T-helper 1 cell (primary cell): ENCODE measurements at regions not wholly inside any gene's neighbourhood (a gene's known extent, or its start where the extent isn't known, plus 50 kb on each side); places are given as distances from the start of the nearest gene placed in this dataset.

Experiments
- DNase-seq, 5 donors: peaks; one replicate each; pipeline ENCODE4 v3.0.0-alpha.2; 2012 to 2020

- no peak for DNase-seq
Observed at GRCh38 chr16:73798471-73798870, 498.1 kb upstream of the PSMD7 start.

- no peak for DNase-seq
Observed at GRCh38 chr16:73797115-73797514, 499.5 kb upstream of the PSMD7 start.

- no peak for DNase-seq
Observed at GRCh38 chr16:73796241-73796640, 500.4 kb upstream of the PSMD7 start.

GRCh38 chr16:73794994-73795393 is 501.6 kb upstream of the PSMD7 start:
- no peak for DNase-seq

- no peak for DNase-seq
Observed at GRCh38 chr16:73793871-73794437, 502.7 kb upstream of the PSMD7 start.

- DNase-seq: no peak
Observed at GRCh38 chr16:73793260-73793659, 503.4 kb upstream of the PSMD7 start.

- DNase-seq: no peak
Observed at GRCh38 chr16:73792199-73793020, 504.2 kb upstream of the PSMD7 start.

- DNase-seq: no peak
Observed at GRCh38 chr16:73781297-73781696, 515.3 kb upstream of the PSMD7 start.

- no peak for DNase-seq
Observed at GRCh38 chr16:73778887-73779286, 517.7 kb upstream of the PSMD7 start.

- no peak for DNase-seq
Observed at GRCh38 chr16:73775841-73776388, 520.7 kb upstream of the PSMD7 start.

- DNase-seq: no peak
Observed at GRCh38 chr16:73771196-73772064, 525.2 kb upstream of the PSMD7 start.

- no peak for DNase-seq
Observed at GRCh38 chr16:73768786-73769203, 527.8 kb upstream of the PSMD7 start.

- no peak for DNase-seq
Observed at GRCh38 chr16:73764321-73764720, 532.3 kb upstream of the PSMD7 start.

- DNase-seq: no peak
Observed at GRCh38 chr16:73756289-73757178, 540.1 kb upstream of the PSMD7 start.

- no peak for DNase-seq
Observed at GRCh38 chr16:73753931-73754330, 542.7 kb upstream of the PSMD7 start.

- no peak for DNase-seq
Observed at GRCh38 chr16:73750639-73751038, 546.0 kb upstream of the PSMD7 start.

GRCh38 chr16:73747328-73747727 is 549.3 kb upstream of the PSMD7 start:
- DNase-seq: no peak

- DNase-seq: no peak
Observed at GRCh38 chr16:73746554-73746953, 550.1 kb upstream of the PSMD7 start.

- DNase-seq: no peak
Observed at GRCh38 chr16:73743665-73744496, 552.7 kb upstream of the PSMD7 start.

GRCh38 chr16:73739049-73739769 is 557.4 kb upstream of the PSMD7 start:
- DNase-seq: no peak

- DNase-seq: no peak
Observed at GRCh38 chr16:73738266-73738665, 558.3 kb upstream of the PSMD7 start.
